ENCODE measurements at regions not wholly inside any gene's neighbourhood (a gene's known extent, or its start where the extent isn't known, plus 50 kb on each side); places are given as distances from the start of the nearest gene placed in this dataset.

- no peak for TF ChIP-seq ZFX (IDR thresholded peaks at IDR 0.05)
- TF ChIP-seq, protein P1, sequence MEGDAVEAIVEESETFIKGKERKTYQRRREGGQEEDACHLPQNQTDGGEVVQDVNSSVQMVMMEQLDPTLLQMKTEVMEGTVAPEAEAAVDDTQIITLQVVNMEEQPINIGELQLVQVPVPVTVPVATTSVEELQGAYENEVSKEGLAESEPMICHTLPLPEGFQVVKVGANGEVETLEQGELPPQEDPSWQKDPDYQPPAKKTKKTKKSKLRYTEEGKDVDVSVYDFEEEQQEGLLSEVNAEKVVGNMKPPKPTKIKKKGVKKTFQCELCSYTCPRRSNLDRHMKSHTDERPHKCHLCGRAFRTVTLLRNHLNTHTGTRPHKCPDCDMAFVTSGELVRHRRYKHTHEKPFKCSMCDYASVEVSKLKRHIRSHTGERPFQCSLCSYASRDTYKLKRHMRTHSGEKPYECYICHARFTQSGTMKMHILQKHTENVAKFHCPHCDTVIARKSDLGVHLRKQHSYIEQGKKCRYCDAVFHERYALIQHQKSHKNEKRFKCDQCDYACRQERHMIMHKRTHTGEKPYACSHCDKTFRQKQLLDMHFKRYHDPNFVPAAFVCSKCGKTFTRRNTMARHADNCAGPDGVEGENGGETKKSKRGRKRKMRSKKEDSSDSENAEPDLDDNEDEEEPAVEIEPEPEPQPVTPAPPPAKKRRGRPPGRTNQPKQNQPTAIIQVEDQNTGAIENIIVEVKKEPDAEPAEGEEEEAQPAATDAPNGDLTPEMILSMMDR (conservative IDR thresholded peaks at IDR 0.05): no peak
Observed at GRCh38 chr6:22621701-22622100, 52.3 kb downstream of the HDGFL1 start.

GRCh38 chr6:22622351-22622750 is 53.0 kb downstream of the HDGFL1 start:
- H3K27ac ChIP-seq: no peak overlapping the region
- no peak for TF ChIP-seq ZFX (IDR thresholded peaks at IDR 0.05)
- TF ChIP-seq, protein P1 (conservative IDR thresholded peaks at IDR 0.05): no peak

More at GRCh38 chr6:22621701-22622100, 52.3 kb downstream of the HDGFL1 start:
- H3K27ac ChIP-seq: no peak overlapping the region

DNA sequence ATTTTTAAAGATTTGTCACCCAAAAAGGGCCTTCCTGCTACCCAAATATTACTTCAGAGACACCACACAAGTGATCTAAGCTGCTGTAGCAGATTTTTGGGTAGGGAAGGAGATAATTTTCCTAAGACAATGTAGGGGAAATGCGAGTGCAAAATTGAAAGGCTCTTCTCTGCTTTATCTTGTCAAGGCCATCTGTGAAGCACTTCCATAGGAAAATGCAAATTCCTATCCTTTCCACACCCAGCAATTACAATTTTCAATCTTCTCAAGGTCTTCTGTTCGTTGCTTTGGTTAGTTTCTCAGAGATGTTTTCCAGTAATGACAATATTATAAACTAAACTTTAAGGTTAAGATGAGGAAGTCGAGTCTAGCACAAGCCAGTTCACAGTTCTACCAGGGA is 53.4 kb downstream of the HDGFL1 start:
- TF ChIP-seq, protein P1 (conservative IDR thresholded peaks at IDR 0.05): no peak
- TF ChIP-seq ZFX (IDR thresholded peaks at IDR 0.05): no peak
- no peak overlapping the region for H3K27ac ChIP-seq

DNA sequence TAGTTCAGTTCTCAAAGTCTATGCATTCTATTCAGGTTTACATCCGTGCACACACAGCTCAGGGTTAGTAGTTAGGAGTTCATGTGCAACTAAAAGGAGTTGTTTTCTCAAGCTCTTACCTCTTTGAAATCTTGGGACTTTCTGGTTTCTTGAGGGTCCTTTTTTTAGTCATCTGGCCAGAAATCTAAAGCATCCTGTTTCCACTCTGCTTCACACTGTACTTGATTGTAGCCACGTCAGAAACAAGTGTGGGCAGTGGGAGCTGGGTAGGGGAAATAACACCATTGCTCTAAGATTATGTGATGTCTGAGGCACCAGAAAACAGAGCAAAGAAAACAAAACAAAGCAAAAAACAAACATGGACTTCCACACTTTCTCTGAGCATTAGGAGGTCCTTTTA is 58.3 kb downstream of the HDGFL1 start:
- H3K27ac ChIP-seq: no peak overlapping the region
- TF ChIP-seq ZFX (IDR thresholded peaks at IDR 0.05): no peak
- TF ChIP-seq, protein P1 (conservative IDR thresholded peaks at IDR 0.05): no peak

DNA sequence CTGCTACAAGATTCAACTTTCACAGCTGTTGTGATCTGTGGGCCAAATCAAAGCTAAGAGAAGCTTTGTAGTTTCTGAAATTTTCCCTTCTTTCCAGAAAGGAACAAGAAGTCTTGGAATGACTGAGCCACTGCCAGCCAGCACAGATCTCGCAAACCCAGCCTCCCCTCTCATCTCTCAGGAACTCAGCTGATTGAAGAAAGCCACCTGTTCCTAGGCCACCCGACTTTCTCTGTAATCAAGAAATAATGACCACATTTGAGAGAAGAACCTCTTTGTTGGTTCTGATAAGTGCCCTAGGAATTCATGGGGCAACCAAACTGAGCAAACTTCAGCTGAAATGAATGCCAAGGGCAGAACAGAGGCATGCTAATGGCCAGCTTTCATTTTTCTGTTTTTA is 61.7 kb downstream of the HDGFL1 start:
- H3K27ac ChIP-seq: no peak overlapping the region
- TF ChIP-seq, protein P1 (conservative IDR thresholded peaks at IDR 0.05): no peak
- no peak for TF ChIP-seq ZFX (IDR thresholded peaks at IDR 0.05)

GRCh38 chr6:22632581-22633145 is 63.3 kb downstream of the HDGFL1 start:
- H3K27ac ChIP-seq: no peak overlapping the region
- TF ChIP-seq ZFX (IDR thresholded peaks at IDR 0.05): no peak
- TF ChIP-seq, protein P1 (conservative IDR thresholded peaks at IDR 0.05): no peak

GRCh38 chr6:22636452-22636851 is 67.1 kb downstream of the HDGFL1 start:
- no peak for TF ChIP-seq ZFX (IDR thresholded peaks at IDR 0.05)
- TF ChIP-seq, protein P1 (conservative IDR thresholded peaks at IDR 0.05): no peak
- H3K27ac ChIP-seq: no peak overlapping the region
